ENCODE measurements at regions not wholly inside any gene's neighbourhood (a gene's known extent, or its start where the extent isn't known, plus 50 kb on each side); places are given as distances from the start of the nearest gene placed in this dataset.

- TF ChIP-seq EZH2 (IDR thresholded peaks at IDR 0.05; ENCODE audit: low read depth, unreplicated experiment) (no peak), POLR2AphosphoS5 (IDR thresholded peaks at IDR 0.05; ENCODE audit: low read depth) (no peak), CTCF (conservative IDR thresholded peaks at IDR 0.05; ENCODE audit: low read depth in 2 of 2) (no peak), EZH2phosphoT487 (IDR thresholded peaks at IDR 0.05; ENCODE audit: unreplicated experiment) (no peak), REST (IDR thresholded peaks at IDR 0.05; ENCODE audit: unreplicated experiment) (no peak), CREB1 (CRISPR knock-in tag; IDR thresholded peaks at IDR 0.05; ENCODE audit: low read depth) (no peak), ETS1 (IDR thresholded peaks at IDR 0.05) (no peak), ZNF331 (CRISPR knock-in tag; IDR thresholded peaks at IDR 0.05; ENCODE audit: low read depth) (no peak), ZNF462 (CRISPR knock-in tag; IDR thresholded peaks at IDR 0.05) (no peak), JUNB (IDR thresholded peaks at IDR 0.05; ENCODE audit: unreplicated experiment) (no peak), NANOG (IDR thresholded peaks at IDR 0.05; ENCODE audit: borderline replicate concordance) (no peak), ZNF114 (CRISPR knock-in tag; IDR thresholded peaks at IDR 0.05) (no peak), STAT1 (IDR thresholded peaks at IDR 0.05; ENCODE audit: unreplicated experiment) (no peak)
Observed at GRCh38 chrX:143115466-143115865, 89.7 kb downstream of the SPANXN4 start.

All from GM23338 (cell line).